ENCODE measurements at regions not wholly inside any gene's neighbourhood (a gene's known extent, or its start where the extent isn't known, plus 50 kb on each side); places are given as distances from the start of the nearest gene placed in this dataset.
"Not testable (repeated sequence)": the region's sequence is repeated elsewhere in the genome, so short reads cannot be mapped to it uniquely, and the experiment has no call there.

DNA sequence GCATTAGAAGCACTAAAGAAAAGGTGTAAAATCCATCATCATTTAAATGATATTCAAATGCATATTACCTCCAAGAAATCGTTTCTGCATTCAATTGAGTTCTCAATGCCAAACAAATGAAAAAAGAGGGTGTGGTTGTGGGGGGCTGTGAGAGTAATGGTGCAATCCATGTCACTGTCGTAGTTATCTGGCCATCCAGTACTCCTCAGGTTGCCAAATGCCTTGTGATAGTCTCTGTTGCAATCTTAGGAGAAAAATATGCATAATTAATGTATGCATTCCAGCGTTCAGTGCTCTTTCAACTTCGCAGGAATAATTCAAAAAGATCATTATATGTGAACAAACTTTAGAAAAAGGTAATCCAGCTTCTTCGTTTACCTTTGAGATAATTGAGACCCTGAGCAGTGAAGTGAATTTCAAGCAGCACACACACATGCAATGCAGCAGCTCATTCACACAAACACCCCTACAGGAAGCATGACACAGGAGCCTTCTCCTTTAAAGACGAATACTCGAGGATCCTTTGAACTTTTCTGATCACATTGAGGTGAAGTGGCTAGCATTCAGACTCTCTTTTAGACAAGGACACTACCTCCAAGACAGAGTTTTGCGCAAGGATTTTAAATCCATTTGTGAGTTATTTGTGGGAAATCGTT lies 73.4 kb downstream of the OR13A1 start:
- Histone ChIP-seq H3K36me3 (replicated peaks in 1 of 2) (no peaks in the 10 kb centered on the region), H3K4me1 (replicated peaks in 1 of 2) (no peaks in the 10 kb centered on the region), H3K27me3 (no peaks in the 10 kb centered on the region), H3K4me3 (no peak overlapping the region), H3K9me3 (replicated peaks in 1 of 3) (no peaks in the 10 kb centered on the region), H3K27ac (no peak overlapping the region)
- no peak for DNase-seq
- intact Hi-C loops (cut with DNase I), result no loop called here
- WGBS, 4 donors, result 38 to 48% (median 41%) methylated on average over 9 of the region's 9 CpGs
- TF ChIP-seq, protein P1, sequence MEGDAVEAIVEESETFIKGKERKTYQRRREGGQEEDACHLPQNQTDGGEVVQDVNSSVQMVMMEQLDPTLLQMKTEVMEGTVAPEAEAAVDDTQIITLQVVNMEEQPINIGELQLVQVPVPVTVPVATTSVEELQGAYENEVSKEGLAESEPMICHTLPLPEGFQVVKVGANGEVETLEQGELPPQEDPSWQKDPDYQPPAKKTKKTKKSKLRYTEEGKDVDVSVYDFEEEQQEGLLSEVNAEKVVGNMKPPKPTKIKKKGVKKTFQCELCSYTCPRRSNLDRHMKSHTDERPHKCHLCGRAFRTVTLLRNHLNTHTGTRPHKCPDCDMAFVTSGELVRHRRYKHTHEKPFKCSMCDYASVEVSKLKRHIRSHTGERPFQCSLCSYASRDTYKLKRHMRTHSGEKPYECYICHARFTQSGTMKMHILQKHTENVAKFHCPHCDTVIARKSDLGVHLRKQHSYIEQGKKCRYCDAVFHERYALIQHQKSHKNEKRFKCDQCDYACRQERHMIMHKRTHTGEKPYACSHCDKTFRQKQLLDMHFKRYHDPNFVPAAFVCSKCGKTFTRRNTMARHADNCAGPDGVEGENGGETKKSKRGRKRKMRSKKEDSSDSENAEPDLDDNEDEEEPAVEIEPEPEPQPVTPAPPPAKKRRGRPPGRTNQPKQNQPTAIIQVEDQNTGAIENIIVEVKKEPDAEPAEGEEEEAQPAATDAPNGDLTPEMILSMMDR (IDR thresholded peaks at IDR 0.05), result no peak
- no peak for TF ChIP-seq POLR2A (IDR thresholded peaks at IDR 0.05)

DNA sequence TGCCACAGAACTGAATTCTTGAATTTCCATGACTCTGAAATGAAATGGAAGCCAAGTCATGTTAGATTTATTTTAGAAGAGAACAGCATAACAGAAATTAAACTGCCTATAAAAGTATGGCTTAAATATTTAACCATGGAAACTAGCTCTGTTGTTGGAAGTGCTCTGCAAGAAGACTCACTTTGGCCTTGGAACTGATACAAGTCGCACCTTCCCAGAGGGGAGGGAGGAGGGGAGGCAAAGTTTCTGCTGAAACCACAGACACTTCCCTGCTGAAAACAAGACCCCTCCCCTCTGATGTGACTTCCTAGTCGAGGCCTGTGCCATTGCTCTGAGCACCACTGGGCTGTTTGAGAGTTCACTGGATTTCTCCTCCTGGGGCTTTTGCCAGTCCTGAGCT lies 72.1 kb downstream of the OR13A1 start:
- H3K4me3 ChIP-seq, result no peak overlapping the region
- no peaks in the 10 kb centered on the region for H3K36me3 ChIP-seq (replicated peaks in 1 of 2)
- no peaks in the 10 kb centered on the region for H3K27me3 ChIP-seq
- no peak for DNase-seq
- 78 to 88% (median 84%) methylated on average over 2 of the region's 2 CpGs for WGBS, 4 donors
- H3K27ac ChIP-seq, result no peak overlapping the region
- intact Hi-C loops (cut with DNase I), result no loop called here
- H3K4me1 ChIP-seq (replicated peaks in 1 of 2), result no peaks in the 10 kb centered on the region
- TF ChIP-seq, protein P1 (IDR thresholded peaks at IDR 0.05), result no peak
- TF ChIP-seq POLR2A (IDR thresholded peaks at IDR 0.05), result no peak
- H3K9me3 ChIP-seq (replicated peaks in 1 of 3), result no peaks in the 10 kb centered on the region

DNA sequence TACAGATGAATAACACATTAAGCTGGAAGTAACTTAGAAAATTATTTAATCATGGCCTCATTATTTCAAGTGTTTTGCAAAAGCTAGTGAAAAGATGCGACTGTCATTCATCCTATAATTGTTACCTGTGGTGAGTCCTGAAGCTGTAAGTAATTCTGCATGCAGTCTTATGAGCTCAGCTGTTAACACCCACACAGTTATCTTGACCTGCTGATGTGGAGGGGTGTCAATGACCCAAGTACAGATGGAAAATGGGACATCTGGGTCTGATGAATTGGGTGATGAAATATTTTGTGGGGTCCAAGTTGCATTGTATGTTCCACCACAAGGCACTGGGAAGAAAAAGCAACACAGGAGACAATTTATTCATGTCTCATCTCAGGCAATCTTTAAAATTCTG lies 68.9 kb downstream of the OR13A1 start:
- intact Hi-C loops (cut with DNase I), result no loop called here
- Histone ChIP-seq H3K27me3 (no peaks in the 10 kb centered on the region), H3K27ac (no peak overlapping the region), H3K4me1 (replicated peaks in 1 of 2) (no peaks in the 10 kb centered on the region), H3K4me3 (no peak overlapping the region), H3K36me3 (replicated peaks in 1 of 2) (no peaks in the 10 kb centered on the region), H3K9me3 (replicated peaks in 1 of 3) (no peaks in the 10 kb centered on the region)
- WGBS, 4 donors, result 66 to 92% (median 78%) methylated on average over 1 of the region's 1 CpG
- no peak for DNase-seq
- TF ChIP-seq, protein P1 (IDR thresholded peaks at IDR 0.05), result no peak
- TF ChIP-seq POLR2A (IDR thresholded peaks at IDR 0.05), result no peak

DNA sequence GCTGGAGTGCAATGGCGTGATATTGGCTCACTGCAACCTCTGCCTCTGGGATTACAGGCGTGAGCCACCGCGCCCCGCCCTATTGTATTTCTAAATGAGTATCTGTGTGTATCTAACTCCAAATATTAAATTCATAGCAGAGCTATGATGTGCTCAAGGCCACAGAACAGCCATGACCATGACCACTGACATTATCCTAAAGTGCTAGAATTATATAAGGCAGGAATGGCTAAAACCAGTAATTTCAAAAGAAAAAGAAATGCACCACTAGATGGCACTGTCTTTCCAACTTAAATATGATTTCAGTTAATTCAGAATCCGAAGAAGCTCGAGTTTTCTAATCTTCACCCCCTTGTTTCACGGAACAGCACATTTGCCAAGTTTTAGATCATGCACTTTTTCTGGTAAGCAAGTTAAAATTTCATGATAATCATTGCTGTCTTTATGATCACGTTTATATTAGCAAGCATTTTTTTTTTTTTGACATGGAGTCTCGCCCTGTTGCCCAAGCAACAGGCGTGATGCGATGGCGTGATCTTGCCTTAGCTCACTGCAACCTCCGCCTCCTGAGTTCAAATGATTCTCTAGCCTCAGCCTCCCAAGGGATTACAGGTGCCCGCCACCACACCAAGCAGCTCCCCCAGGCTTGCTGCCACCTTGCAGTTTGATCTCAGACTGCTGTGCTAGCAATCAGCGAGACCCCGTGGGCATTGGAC lies 65.3 kb downstream of the OR13A1 start:
- DNase-seq, result peak in 5 of 7 donors; percentile 17 to 54 (median 30)
- TF ChIP-seq, protein P1 (IDR thresholded peaks at IDR 0.05), result peak; percentile 54 to 75 (median 61)
- no peak for TF ChIP-seq POLR2A (IDR thresholded peaks at IDR 0.05)
- Histone ChIP-seq H3K4me3 (no peak overlapping the region), H3K36me3 (replicated peaks in 1 of 2) (no peaks in the 10 kb centered on the region), H3K4me1 (replicated peaks in 1 of 2) (no peaks in the 10 kb centered on the region), H3K27me3 (no peaks in the 10 kb centered on the region), H3K9me3 (replicated peaks in 1 of 3) (no peaks in the 10 kb centered on the region), H3K27ac (no peak overlapping the region)
- 50 to 64% (median 56%) methylated on average over 17 of the region's 17 CpGs for WGBS, 4 donors
- intact Hi-C loops (cut with DNase I), result loop anchor here in 1 of 2 donors (5.0 kb wide), 1 partner anchor 212 kb away; no protein-coding TSS in a partner anchor

DNA sequence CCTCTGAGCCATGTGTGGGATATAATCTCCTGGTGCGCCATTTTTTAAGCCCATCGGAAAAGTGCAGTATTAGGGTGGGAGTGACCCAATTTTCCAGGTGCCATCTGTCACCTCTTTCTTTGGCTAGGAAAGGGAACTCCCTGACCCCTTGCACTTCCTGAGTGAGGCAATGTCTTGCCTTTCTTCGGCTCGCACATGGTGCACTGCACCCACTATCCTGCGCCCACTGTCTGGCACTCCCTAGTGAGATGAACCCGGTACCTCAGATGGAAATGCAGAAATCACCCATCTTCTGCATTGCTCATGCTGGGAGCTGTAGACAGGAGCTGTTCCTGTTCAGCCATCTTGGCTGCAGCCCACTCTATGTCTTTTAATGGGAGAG lies 64.7 kb downstream of the OR13A1 start:
- not testable (repeated sequence) for H3K4me1 ChIP-seq (replicated peaks in 1 of 2); DNase-seq; H3K36me3 ChIP-seq (replicated peaks in 1 of 2); H3K27ac ChIP-seq; H3K4me3 ChIP-seq; H3K9me3 ChIP-seq (replicated peaks in 1 of 3); H3K27me3 ChIP-seq
- intact Hi-C loops (cut with DNase I), result loop anchor here in 1 of 2 donors (5.0 kb wide), 1 partner anchor 212 kb away; no protein-coding TSS in a partner anchor
- 41 to 65% (median 58%) methylated on average over 3 to 6 of the region's 6 CpGs for WGBS, 4 donors
